Prostate gland (tissue), 2 donors: ENCODE measurements at regions not wholly inside any gene's neighbourhood (a gene's known extent, or its start where the extent isn't known, plus 50 kb on each side); places are given as distances from the start of the nearest gene placed in this dataset.

Source experiments
- DNase-seq: peaks from one replicate; pipeline ENCODE4 v3.0.0-alpha.2; 2019; ENCODE audit warnings: low spot score
- H3K27ac ChIP-seq, 2 donors: fragments of 200-600 bp; sonication (generic); 2 replicates each; pipeline ENCODE4 v1.5.1; 2017 to 2019
- H3K27me3 ChIP-seq: fragments of 200-600 bp; sonication (generic); replicated peaks from 2 replicates; pipeline ENCODE4 v1.5.1; 2019; ENCODE audit not compliant: insufficient read depth
- H3K36me3 ChIP-seq, 2 donors: fragments of 200-600 bp; sonication (generic); 1 replicate in 1 of 2; 2 replicates in 1 of 2; pipeline versions ENCODE4 v1.5.1 to v1.8.1; 2017 to 2019
- H3K4me1 ChIP-seq: fragments of 200-600 bp; sonication (generic); replicated peaks from 2 replicates; pipeline ENCODE4 v1.5.1; 2019
- H3K4me3 ChIP-seq, 2 donors: fragments of 200-600 bp; sonication (generic); 2 replicates each; pipeline ENCODE4 v1.5.1; 2017 to 2019
- H3K9me3 ChIP-seq: fragments of 200-600 bp; sonication (generic); 2 replicates; pipeline ENCODE4 v1.5.1; 2017
- POLR2A ChIP-seq: fragments of 450-650 bp; IDR thresholded peaks from one replicate; pipeline ENCODE4 v1.6.1; 2016; ENCODE audit warnings: antibody characterized with exemption, mild to moderate bottlenecking
- POLR2AphosphoS5 ChIP-seq: sonication (generic); formaldehyde crosslinking; IDR thresholded peaks from one replicate; pipeline ENCODE4 v1.6.1; 2017; ENCODE audit warnings: antibody characterized with exemption
- WGBS: methylation state at CpG from one replicate; pipeline ENCODE4 v1.1.5; 2018; 5-methylcytosine and 5-hydroxymethylcytosine counted together
- intact Hi-C: fragments of 100-400 bp; cut with DNase I; formaldehyde crosslinking; loops from one replicate; pipeline ENCODE4 v1.14.2; 2022
- TF ChIP-seq, protein P1 (sequence below), 4 experiments: fragments of 200-600 bp in 2 of 4; fragments of 450-650 bp in 2 of 4; sonication (generic) in 2 of 4; IDR thresholded peaks; 1 replicate in 3 of 4; 2 replicates in 1 of 4; pipeline ENCODE4 v1.5.1; 2016 to 2019; ENCODE audit warnings: antibody characterized with exemption in 4 of 4, mild to moderate bottlenecking in 2 of 4, moderate library complexity in 2 of 4

DNA sequence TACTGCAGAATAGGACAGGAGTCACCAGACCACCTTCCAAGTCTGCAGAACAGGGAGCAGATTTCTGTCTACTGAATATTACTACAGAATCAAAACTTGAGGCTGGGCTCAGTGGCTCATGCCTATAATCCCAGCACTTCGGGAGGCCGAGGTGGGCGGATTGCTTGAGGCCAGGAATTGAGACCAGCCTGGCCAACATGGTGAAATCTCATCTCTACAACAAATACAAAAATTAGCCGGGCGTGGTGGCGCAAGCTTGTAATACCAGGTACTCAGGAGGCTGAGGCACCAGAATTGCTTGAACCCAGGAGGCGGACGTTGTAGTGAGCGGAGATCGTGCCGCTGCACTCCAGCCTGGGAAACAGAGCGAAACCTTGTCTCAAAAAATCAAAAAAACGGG, 710.8 kb upstream of the WWC1 start:
- WGBS: 89% methylated on average over 13 of the region's 13 CpGs
- TF ChIP-seq POLR2AphosphoS5 (no peak), POLR2A (no peak)
- TF ChIP-seq, protein P1, sequence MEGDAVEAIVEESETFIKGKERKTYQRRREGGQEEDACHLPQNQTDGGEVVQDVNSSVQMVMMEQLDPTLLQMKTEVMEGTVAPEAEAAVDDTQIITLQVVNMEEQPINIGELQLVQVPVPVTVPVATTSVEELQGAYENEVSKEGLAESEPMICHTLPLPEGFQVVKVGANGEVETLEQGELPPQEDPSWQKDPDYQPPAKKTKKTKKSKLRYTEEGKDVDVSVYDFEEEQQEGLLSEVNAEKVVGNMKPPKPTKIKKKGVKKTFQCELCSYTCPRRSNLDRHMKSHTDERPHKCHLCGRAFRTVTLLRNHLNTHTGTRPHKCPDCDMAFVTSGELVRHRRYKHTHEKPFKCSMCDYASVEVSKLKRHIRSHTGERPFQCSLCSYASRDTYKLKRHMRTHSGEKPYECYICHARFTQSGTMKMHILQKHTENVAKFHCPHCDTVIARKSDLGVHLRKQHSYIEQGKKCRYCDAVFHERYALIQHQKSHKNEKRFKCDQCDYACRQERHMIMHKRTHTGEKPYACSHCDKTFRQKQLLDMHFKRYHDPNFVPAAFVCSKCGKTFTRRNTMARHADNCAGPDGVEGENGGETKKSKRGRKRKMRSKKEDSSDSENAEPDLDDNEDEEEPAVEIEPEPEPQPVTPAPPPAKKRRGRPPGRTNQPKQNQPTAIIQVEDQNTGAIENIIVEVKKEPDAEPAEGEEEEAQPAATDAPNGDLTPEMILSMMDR (IDR thresholded peaks at IDR 0.05): no peak
- no peaks in the 10 kb centered on the region for H3K27me3 ChIP-seq
- no peak overlapping the region for H3K4me3 ChIP-seq
- H3K4me1 ChIP-seq: no peaks in the 10 kb centered on the region
- no peaks in the 10 kb centered on the region for H3K9me3 ChIP-seq
- no peak overlapping the region for H3K27ac ChIP-seq
- intact Hi-C loops: no loop called here
- DNase-seq: no peak
- H3K36me3 ChIP-seq: no peaks in the 10 kb centered on the region

DNA sequence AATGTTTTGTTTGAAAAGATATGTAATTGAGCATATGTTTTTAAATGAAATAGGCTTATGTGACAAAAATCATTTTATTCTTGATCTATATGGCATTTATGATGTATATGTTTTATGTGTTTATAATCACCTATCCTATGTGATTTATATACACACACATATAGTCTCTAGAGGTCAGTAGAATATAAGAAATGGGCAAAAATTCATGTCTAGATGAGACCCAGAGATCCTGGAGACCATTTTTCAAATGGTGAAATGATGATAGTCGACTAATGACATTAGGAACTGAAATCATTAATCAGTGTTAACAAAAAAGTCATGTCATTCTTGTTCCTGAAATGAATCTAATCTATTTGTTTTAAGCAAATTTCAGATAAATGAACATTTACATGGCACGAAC, 709.2 kb upstream of the WWC1 start:
- H3K4me1 ChIP-seq: no peaks in the 10 kb centered on the region
- TF ChIP-seq, protein P1 (IDR thresholded peaks at IDR 0.05): no peak
- TF ChIP-seq POLR2AphosphoS5: no peak
- no peak for TF ChIP-seq POLR2A
- DNase-seq: no peak
- no peak overlapping the region for H3K4me3 ChIP-seq
- intact Hi-C loops: no loop called here
- 74% methylated on average over 2 of the region's 2 CpGs for WGBS
- no peaks in the 10 kb centered on the region for H3K27me3 ChIP-seq
- no peaks in the 10 kb centered on the region for H3K36me3 ChIP-seq
- no peaks in the 10 kb centered on the region for H3K9me3 ChIP-seq
- H3K27ac ChIP-seq: no peak overlapping the region

DNA sequence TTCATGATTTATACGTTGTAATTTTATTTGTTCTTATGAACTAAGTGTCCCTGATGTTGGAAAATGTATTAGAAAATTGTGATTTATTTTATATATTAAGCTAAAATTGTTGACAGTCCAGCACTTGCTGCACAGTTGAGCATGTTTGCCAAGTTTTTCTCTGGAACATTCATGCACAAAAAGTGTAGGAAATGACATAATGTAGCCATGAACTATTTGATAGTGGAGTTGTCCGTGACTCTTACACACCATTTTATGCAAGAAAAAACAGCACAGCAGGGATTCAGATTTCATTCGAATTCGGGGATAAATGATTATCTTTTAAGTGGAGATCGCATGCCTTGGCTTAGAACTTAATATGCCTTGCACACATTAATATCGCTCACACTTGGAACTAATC, 708.6 kb upstream of the WWC1 start:
- intact Hi-C loops: no loop called here
- Histone ChIP-seq H3K4me3 (no peak overlapping the region), H3K27ac (no peak overlapping the region), H3K27me3 (no peaks in the 10 kb centered on the region), H3K9me3 (no peaks in the 10 kb centered on the region), H3K4me1 (no peaks in the 10 kb centered on the region), H3K36me3 (no peaks in the 10 kb centered on the region)
- WGBS: 59% methylated on average over 6 of the region's 6 CpGs
- no peak for DNase-seq
- TF ChIP-seq, protein P1 (IDR thresholded peaks at IDR 0.05): no peak
- TF ChIP-seq POLR2A: no peak
- TF ChIP-seq POLR2AphosphoS5: no peak

DNA sequence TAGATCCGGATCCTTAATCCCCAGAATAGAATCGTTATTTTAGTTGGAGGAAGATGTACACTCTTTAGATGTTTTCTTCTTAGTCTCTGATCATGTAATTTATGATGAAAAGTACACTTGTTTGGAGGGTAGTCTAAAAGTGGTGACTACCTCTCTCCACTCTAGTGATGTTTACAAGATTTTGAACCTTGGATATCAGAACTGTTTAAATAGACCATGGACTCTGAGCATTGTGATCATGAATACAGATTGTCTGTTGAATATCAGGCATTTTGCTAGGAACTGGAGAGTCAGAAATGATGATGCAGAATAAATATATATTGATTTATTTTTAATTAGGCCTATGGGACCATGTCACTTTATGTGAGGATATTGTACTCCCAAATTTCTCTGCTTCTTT, 706.3 kb upstream of the WWC1 start:
- H3K27ac ChIP-seq: no peak overlapping the region
- no peaks in the 10 kb centered on the region for H3K36me3 ChIP-seq
- no peaks in the 10 kb centered on the region for H3K27me3 ChIP-seq
- H3K4me3 ChIP-seq: no peak overlapping the region
- no peaks in the 10 kb centered on the region for H3K9me3 ChIP-seq
- DNase-seq: no peak
- intact Hi-C loops: no loop called here
- no peaks in the 10 kb centered on the region for H3K4me1 ChIP-seq
- TF ChIP-seq POLR2AphosphoS5: no peak
- TF ChIP-seq, protein P1 (IDR thresholded peaks at IDR 0.05): no peak
- TF ChIP-seq POLR2A: no peak
- 94% methylated on average over 2 of the region's 2 CpGs for WGBS

DNA sequence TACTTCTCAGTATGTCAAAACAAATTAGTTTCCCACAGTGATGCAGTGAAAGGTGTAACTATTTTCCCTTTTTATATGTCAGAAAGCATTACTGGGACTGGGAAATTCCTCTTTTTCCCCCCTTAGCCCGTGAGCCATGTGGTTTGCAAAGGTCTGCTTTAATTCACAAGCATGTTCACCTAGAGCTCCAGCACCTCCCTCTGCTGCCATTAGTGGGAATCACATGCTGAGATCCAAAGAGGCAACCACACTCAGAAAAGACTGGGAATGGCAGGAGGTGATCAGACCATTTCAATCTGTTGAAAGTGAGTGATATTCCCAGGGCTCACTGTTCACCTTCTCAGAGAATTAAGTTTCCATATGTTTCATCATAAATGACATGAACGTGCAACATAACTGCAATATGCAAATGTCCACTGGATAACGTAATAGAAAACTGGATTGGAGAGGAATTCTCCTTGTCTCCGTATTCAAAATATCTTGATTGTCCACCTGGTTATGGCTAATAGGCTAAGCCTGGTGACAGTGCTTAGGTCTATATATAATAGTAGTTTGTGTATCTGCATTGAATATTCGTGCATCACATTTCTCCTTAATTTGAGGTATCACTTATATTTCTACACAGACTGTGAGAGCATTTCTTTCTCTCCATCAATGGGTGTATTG, 703.5 kb upstream of the WWC1 start:
- intact Hi-C loops: no loop called here
- TF ChIP-seq POLR2AphosphoS5 (no peak), POLR2A (no peak)
- TF ChIP-seq, protein P1 (IDR thresholded peaks at IDR 0.05): peak in 2 of 4 experiments; percentile 25 to 34

More for the DNA sequence above, 703.5 kb upstream of the WWC1 start:
- Histone ChIP-seq H3K4me1 (no peaks in the 10 kb centered on the region), H3K27ac (no peak overlapping the region), H3K9me3 (no peaks in the 10 kb centered on the region), H3K4me3 (no peak overlapping the region), H3K27me3 (no peaks in the 10 kb centered on the region), H3K36me3 (no peaks in the 10 kb centered on the region)
- 73% methylated on average over 5 of the region's 5 CpGs for WGBS
- no peak for DNase-seq
